SU-DHL-6 (cell line): ENCODE measurements at regions not wholly inside any gene's neighbourhood (a gene's known extent, or its start where the extent isn't known, plus 50 kb on each side); places are given as distances from the start of the nearest gene placed in this dataset.

Source experiments
- CTCF ChIP-seq: fragments of 200-600 bp; sonication (generic); IDR thresholded peaks from one replicate; pipeline ENCODE4 v1.5.1; 2017; ENCODE audit warnings: antibody characterized with exemption, mild to moderate bottlenecking, low read length, moderate library complexity; ENCODE audit not compliant: insufficient read depth, poor library complexity, severe bottlenecking
- EZH2phosphoT487 ChIP-seq: fragments of 200-600 bp; sonication (generic), shearing (Covaris generic); conservative IDR thresholded peaks from 2 replicates; pipeline ENCODE4 v1.6.1; 2018; ENCODE audit warnings: mild to moderate bottlenecking, antibody characterized with exemption, low read length, moderate library complexity, mixed read lengths

GRCh38 chr13:76643596-76643995 lies 242.6 kb downstream of the KCTD12 start:
- no peak for TF ChIP-seq CTCF
- no peak for TF ChIP-seq EZH2phosphoT487
